H1 (cell line): ENCODE measurements at regions not wholly inside any gene's neighbourhood (a gene's known extent, or its start where the extent isn't known, plus 50 kb on each side); places are given as distances from the start of the nearest gene placed in this dataset.

Source experiments
- CTCF ChIA-PET: fragments of 300-600 bp; sonication (Branson Sonifier 250); formaldehyde crosslinking; loops from one replicate; lab custom pipeline; 2021; ENCODE audit not compliant: partially characterized antibody; lab: Charles Lee
- POLR2A ChIA-PET: fragments of 300-600 bp; sonication (Branson Sonifier 250); formaldehyde crosslinking; loops from one replicate; lab custom pipeline; 2021; ENCODE audit warnings: inconsistent platforms; ENCODE audit not compliant: partially characterized antibody; lab: Charles Lee
- DNase-seq, 2 experiments: peaks; one replicate each; pipeline versions ENCODE4 v3.0.0 to v3.0.0-alpha.2; 2010 to 2022; ENCODE audit warnings: low spot score in 2 of 2, low read depth in 1 of 2, mixed read lengths in 1 of 2
- FAIRE-seq: peaks from 2 replicates; lab custom pipeline; 2011; peaks lifted over from hg19 to GRCh38; lab: Jason Lieb, UNC
- H2AFZ ChIP-seq: 2 replicates; pipeline ENCODE4 v1.8.1; 2012; ENCODE audit warnings: low read length, inconsistent platforms
- H2AK5ac ChIP-seq: 2 replicates; pipeline ENCODE4 v1.6.1; 2013; ENCODE audit warnings: low read depth, low read length
- H2BK120ac ChIP-seq: replicated peaks from 2 replicates; pipeline ENCODE3; 2013; ENCODE audit warnings: low read depth, low read length, inconsistent platforms
- H2BK12ac ChIP-seq: 2 replicates; pipeline ENCODE4 v1.6.1; 2013; ENCODE audit warnings: low read depth, low read length
- H2BK15ac ChIP-seq: 2 replicates; pipeline ENCODE4 v1.6.1; 2013; ENCODE audit warnings: low read length
- H2BK20ac ChIP-seq: 2 replicates; pipeline ENCODE4 v1.6.1; 2013; ENCODE audit warnings: low read length
- H2BK5ac ChIP-seq: 2 replicates; pipeline ENCODE4 v1.6.1; 2013; ENCODE audit warnings: low read depth, low read length
- H3K14ac ChIP-seq: 2 replicates; pipeline ENCODE4 v1.6.1; 2013; ENCODE audit warnings: inconsistent platforms; ENCODE audit not compliant: insufficient read length
- H3K18ac ChIP-seq: 2 replicates; pipeline ENCODE4 v1.6.1; 2013; ENCODE audit warnings: low read length; ENCODE audit errors: extremely low read depth
- H3K23ac ChIP-seq: 2 replicates; pipeline ENCODE4 v1.6.1; 2013; ENCODE audit warnings: inconsistent platforms; ENCODE audit not compliant: insufficient read length
- H3K23me2 ChIP-seq: 2 replicates; pipeline ENCODE4 v1.6.1; 2013; ENCODE audit warnings: low read depth, low read length
- H3K27ac ChIP-seq: 2 replicates; pipeline ENCODE4 v1.6.1; 2011; ENCODE audit warnings: low read depth, low read length, inconsistent platforms
- H3K27me3 ChIP-seq, 4 experiments: replicated peaks in 1 of 4; 1 replicate in 1 of 4; 2 replicates in 3 of 4; pipeline versions ENCODE4 v1.6.1 to v1.8.1; 2011 to 2013; ENCODE audit warnings: low read length in 3 of 4, mild to moderate bottlenecking in 3 of 4, inconsistent platforms in 2 of 4, mixed read lengths in 2 of 4, moderate library complexity in 1 of 4; ENCODE audit not compliant: control insufficient read depth in 3 of 4, insufficient read depth in 3 of 4; ENCODE audit errors: extremely low read depth in 1 of 4
- H3K36me3 ChIP-seq, 4 experiments: 2 replicates each; pipeline versions ENCODE4 v1.6.1 to v1.8.1; 2011 to 2013; ENCODE audit warnings: mild to moderate bottlenecking in 4 of 4, low read length in 3 of 4, moderate library complexity in 2 of 4, control low read depth in 1 of 4, inconsistent platforms in 1 of 4; ENCODE audit not compliant: insufficient read depth in 4 of 4, control insufficient read depth in 2 of 4
- H3K4ac ChIP-seq: replicated peaks from 2 replicates; pipeline ENCODE3; 2013; ENCODE audit warnings: low read length, low read depth, mixed read lengths, inconsistent platforms; ENCODE audit not compliant: insufficient read length
- H3K4me1 ChIP-seq, 4 experiments: replicated peaks in 1 of 4; 1 replicate in 1 of 4; 2 replicates in 3 of 4; pipeline versions ENCODE4 v1.6.1 to v1.8.1; 2011 to 2013; ENCODE audit warnings: low read length in 3 of 4, inconsistent platforms in 2 of 4, mixed read lengths in 1 of 4; ENCODE audit not compliant: insufficient read depth in 4 of 4, control insufficient read depth in 3 of 4
- H3K4me2 ChIP-seq, 2 experiments: 2 replicates each; pipeline versions ENCODE4 v1.6.1 to v1.8.1; 2011 to 2013; ENCODE audit warnings: low read depth in 2 of 2, low read length in 2 of 2, control low read depth in 1 of 2, inconsistent platforms in 1 of 2, mild to moderate bottlenecking in 1 of 2; ENCODE audit not compliant: insufficient read depth in 1 of 2
- H3K4me3 ChIP-seq, 4 experiments: fragments of 200-600, 300-600 bp in 1 of 4; sonication (generic), shearing (Covaris generic), sonication (Bioruptor Twin) in 1 of 4; 2 replicates each; pipeline versions ENCODE4 v1.5.1 to v1.8.1; 2011 to 2016; ENCODE audit warnings: low read length in 4 of 4, low read depth in 3 of 4, control low read depth in 2 of 4, inconsistent platforms in 2 of 4, mild to moderate bottlenecking in 2 of 4, mixed read lengths in 1 of 4, moderate library complexity in 1 of 4; ENCODE audit not compliant: insufficient read depth in 2 of 4; ENCODE audit errors: extremely low read depth in 1 of 4
- H3K56ac ChIP-seq: replicated peaks from 2 replicates; pipeline ENCODE3; 2013; ENCODE audit warnings: low read depth, mild to moderate bottlenecking, mixed read lengths, low read length, inconsistent platforms; ENCODE audit not compliant: insufficient read length
- H3K79me1 ChIP-seq: 2 replicates; pipeline ENCODE4 v1.6.1; 2013; ENCODE audit warnings: low read depth, low read length, control low read depth
- H3K79me2 ChIP-seq, 2 experiments: 2 replicates each; pipeline versions ENCODE4 v1.6.1 to v1.8.1; 2012 to 2013; ENCODE audit warnings: low read length in 2 of 2, mild to moderate bottlenecking in 2 of 2, inconsistent platforms in 1 of 2; ENCODE audit not compliant: insufficient read depth in 2 of 2, control insufficient read depth in 1 of 2
- H3K9ac ChIP-seq, 4 experiments: replicated peaks in 1 of 4; 1 replicate in 1 of 4; 2 replicates in 3 of 4; pipeline versions ENCODE4 v1.6.1 to v1.8.1; 2011 to 2013; ENCODE audit warnings: low read depth in 3 of 4, low read length in 3 of 4, control low read depth in 2 of 4, mild to moderate bottlenecking in 2 of 4, moderate library complexity in 2 of 4, inconsistent platforms in 1 of 4; ENCODE audit errors: extremely low read depth in 1 of 4
- H3K9me3 ChIP-seq, 2 experiments: 2 replicates each; pipeline versions ENCODE4 v1.6.1 to v1.8.1; 2012 to 2013; ENCODE audit warnings: mild to moderate bottlenecking in 2 of 2, moderate library complexity in 2 of 2, control low read depth in 1 of 2, inconsistent platforms in 1 of 2, low read depth in 1 of 2, low read length in 1 of 2, mixed read lengths in 1 of 2; ENCODE audit not compliant: insufficient read depth in 2 of 2
- H4K20me1 ChIP-seq, 2 experiments: replicated peaks in 1 of 2; 2 replicates each; pipeline versions ENCODE3 to v1.8.1; 2011 to 2013; ENCODE audit warnings: inconsistent platforms in 2 of 2, low read length in 2 of 2, mild to moderate bottlenecking in 1 of 2; ENCODE audit not compliant: insufficient read depth in 2 of 2, control insufficient read depth in 1 of 2
- H4K5ac ChIP-seq: 2 replicates; pipeline ENCODE4 v1.6.1; 2013; ENCODE audit warnings: low read length, low read depth, mixed read lengths, inconsistent platforms; ENCODE audit not compliant: insufficient read length
- H4K8ac ChIP-seq: 2 replicates; pipeline ENCODE4 v1.8.0; 2013; ENCODE audit warnings: mild to moderate bottlenecking, moderate library complexity, low read length, inconsistent platforms; ENCODE audit not compliant: insufficient read depth; ENCODE audit errors: extremely low read depth
- H4K91ac ChIP-seq: replicated peaks from 2 replicates; pipeline ENCODE3; 2013; ENCODE audit warnings: low read length, mixed read lengths, inconsistent platforms; ENCODE audit not compliant: insufficient read length
- MAFK ChIP-seq: IDR thresholded peaks from 2 replicates; pipeline ENCODE4 v1.6.1; 2012; ENCODE audit warnings: low read depth, mild to moderate bottlenecking, improper control_type of control experiment, low read length
- SP2 ChIP-seq: IDR thresholded peaks from 2 replicates; pipeline ENCODE4 v1.6.1; 2012; ENCODE audit warnings: mild to moderate bottlenecking, low read length, inconsistent platforms
- SP4 ChIP-seq: IDR thresholded peaks from 2 replicates; pipeline ENCODE4 v1.6.1; 2012; ENCODE audit warnings: low read length, inconsistent platforms
- SRF ChIP-seq: IDR thresholded peaks from 2 replicates; pipeline ENCODE4 v1.6.1; 2011; ENCODE audit warnings: mild to moderate bottlenecking, low read depth, low read length, moderate library complexity
- WGBS, 2 experiments: shearing (Covaris generic) in 1 of 2; methylation state at CpG; one replicate each; pipeline versions ENCODE4 v1.1.6 to v1.1.7; 2013 to 2015; ENCODE audit warnings: low lambda C conversion rate in 2 of 2, mixed read lengths in 2 of 2, inconsistent platforms in 1 of 2, low coverage in 1 of 2, missing lambda C conversion rate in 1 of 2; ENCODE audit not compliant: insufficient replicate concordance in 2 of 2, insufficient coverage in 1 of 2, insufficient read length in 1 of 2; ENCODE audit errors: extremely low coverage in 1 of 2, missing lambda C conversion rate in 1 of 2; 5-methylcytosine and 5-hydroxymethylcytosine counted together

DNA sequence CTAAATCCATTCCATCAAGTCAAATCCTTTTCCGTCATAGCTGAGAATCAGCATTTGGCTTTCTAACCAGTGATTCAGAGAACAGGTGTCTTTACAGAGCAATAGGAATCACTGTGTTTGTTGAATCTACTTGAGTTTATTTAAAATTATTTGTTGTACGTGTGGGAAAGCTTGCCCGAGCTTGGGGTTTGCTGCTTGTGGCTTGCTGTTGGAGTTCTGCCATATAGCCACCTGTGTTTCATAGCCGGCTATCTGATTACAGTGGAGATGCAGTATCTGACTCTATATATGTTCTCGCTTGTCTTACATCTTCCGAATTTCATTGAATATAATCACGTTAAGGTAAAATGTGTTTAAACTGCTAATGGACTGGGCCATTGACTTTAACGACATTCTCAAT lies 274.3 kb upstream of the MKI67 start:
- Histone ChIP-seq H3K4me3 (no peak overlapping the region), H3K18ac (no peak overlapping the region), H3K4ac (no peak overlapping the region), H2BK5ac (no peak overlapping the region), H3K27ac (no peak overlapping the region), H2BK12ac (no peak overlapping the region), H3K4me2 (no peak overlapping the region), H3K23ac (no peak overlapping the region)
- no peak for FAIRE-seq
- CTCF ChIA-PET = no interaction called here
- TF ChIP-seq SP4 (no peak), SP2 (no peak), SRF (no peak), MAFK (no peak)
- TF ChIP-seq, all 59 proteins: peak for 0
- POLR2A ChIA-PET = no interaction called here
- no peak overlapping the region for H4K91ac ChIP-seq
- H3K79me2 ChIP-seq = no peaks in the 10 kb centered on the region
- DNase-seq = no peak
- H3K9me3 ChIP-seq = peaks cover 0 to 8% of the 10 kb centered on the region in 2 experiments; a peak in 1 of 4 replicates
- no peak overlapping the region for H3K14ac ChIP-seq
- no peaks in the 10 kb centered on the region for H4K20me1 ChIP-seq
- H3K79me1 ChIP-seq = no peaks in the 10 kb centered on the region
- no peak overlapping the region for H2BK20ac ChIP-seq
- H2BK15ac ChIP-seq = no peak overlapping the region
- no peak overlapping the region for H2AK5ac ChIP-seq
- WGBS, 2 experiments = 69% methylated on average over 8 of the region's 8 CpGs; no CpG with 5 or more reads in 1 of the 2 experiments
- H4K8ac ChIP-seq = no peak overlapping the region
- H2BK120ac ChIP-seq = no peak overlapping the region
- H4K5ac ChIP-seq = no peak overlapping the region
- H3K56ac ChIP-seq = no peak overlapping the region
- no peak overlapping the region for H2AFZ ChIP-seq
- no peak overlapping the region for H3K9ac ChIP-seq
- H3K27me3 ChIP-seq = no peaks in the 10 kb centered on the region
- no peaks in the 10 kb centered on the region for H3K36me3 ChIP-seq
- H3K23me2 ChIP-seq = no peaks in the 10 kb centered on the region
- no peaks in the 10 kb centered on the region; a peak in 1 of 7 replicates for H3K4me1 ChIP-seq
